DOHH2 (cell line): ENCODE measurements at regions not wholly inside any gene's neighbourhood (a gene's known extent, or its start where the extent isn't known, plus 50 kb on each side); places are given as distances from the start of the nearest gene placed in this dataset.

Experiments
- H3F3A ChIP-seq: fragments of 200-600 bp; sonication (generic), shearing (Covaris generic); 2 replicates; pipeline ENCODE4 v1.6.0; 2016; ENCODE audit warnings: antibody characterized with exemption, mild to moderate bottlenecking; ENCODE audit not compliant: control insufficient read depth, insufficient read depth
- H3K27ac ChIP-seq: fragments of 200-600 bp; sonication (generic); 2 replicates; pipeline ENCODE4 v1.5.1; 2014; ENCODE audit warnings: low read depth, mild to moderate bottlenecking, low read length, moderate library complexity
- H3K27me3 ChIP-seq: fragments of 200-600 bp; sonication (generic); 2 replicates; pipeline ENCODE4 v1.6.1; 2014; ENCODE audit warnings: mild to moderate bottlenecking, low read length, mixed read lengths; ENCODE audit not compliant: control insufficient read depth
- H3K36me3 ChIP-seq: fragments of 200-600 bp; sonication (generic); 2 replicates; pipeline ENCODE4 v1.6.1; 2014; ENCODE audit warnings: mild to moderate bottlenecking, low read length, moderate library complexity, mixed read lengths; ENCODE audit not compliant: control insufficient read depth
- H3K4me1 ChIP-seq: fragments of 200-600 bp; sonication (generic); 2 replicates; pipeline ENCODE4 v1.6.1; 2014; ENCODE audit warnings: mild to moderate bottlenecking, low read length, mixed read lengths; ENCODE audit not compliant: control insufficient read depth
- H3K4me2 ChIP-seq: fragments of 200-600 bp; sonication (generic); 2 replicates; pipeline ENCODE4 v1.6.0; 2014; ENCODE audit warnings: mild to moderate bottlenecking, low read length, moderate library complexity
- H3K4me3 ChIP-seq: fragments of 200-600 bp; sonication (generic); 2 replicates; pipeline ENCODE4 v1.5.1; 2014; ENCODE audit warnings: mild to moderate bottlenecking, low read length, mixed read lengths
- H3K79me2 ChIP-seq: fragments of 200-600 bp; sonication (generic); 2 replicates; pipeline ENCODE4 v1.6.1; 2014; ENCODE audit warnings: mild to moderate bottlenecking, low read length, mixed read lengths; ENCODE audit not compliant: control insufficient read depth
- H3K9me2 ChIP-seq: fragments of 200-600 bp; sonication (generic); replicated peaks from 2 replicates; pipeline ENCODE4 v1.6.1; 2014; ENCODE audit warnings: mild to moderate bottlenecking, low read length, mixed read lengths; ENCODE audit not compliant: control insufficient read depth
- H3K9me3 ChIP-seq: fragments of 200-600 bp; sonication (generic); 2 replicates; pipeline ENCODE4 v1.6.1; 2014; ENCODE audit warnings: antibody characterized with exemption, low read length, mixed read lengths; ENCODE audit not compliant: control insufficient read depth, insufficient read depth
- H4K20me1 ChIP-seq: fragments of 200-600 bp; sonication (generic); 2 replicates; pipeline ENCODE4 v1.6.0; 2014; ENCODE audit warnings: low read depth, mild to moderate bottlenecking, antibody characterized with exemption, low read length, moderate library complexity; ENCODE audit not compliant: control insufficient read depth, insufficient read depth
- EZH2phosphoT487 ChIP-seq: fragments of 200-600 bp; sonication (generic); IDR thresholded peaks from 2 replicates; pipeline ENCODE4 v1.6.1; 2017; ENCODE audit warnings: borderline replicate concordance, mild to moderate bottlenecking, antibody characterized with exemption, low read length, moderate library complexity, mixed read lengths
- TF ChIP-seq, protein P1 (sequence below): fragments of 200-600 bp; sonication (generic); IDR thresholded peaks from one replicate; pipeline ENCODE4 v1.5.1; 2014; ENCODE audit warnings: antibody characterized with exemption, mild to moderate bottlenecking, low read depth, low read length; ENCODE audit not compliant: poor library complexity, severe bottlenecking

DNA sequence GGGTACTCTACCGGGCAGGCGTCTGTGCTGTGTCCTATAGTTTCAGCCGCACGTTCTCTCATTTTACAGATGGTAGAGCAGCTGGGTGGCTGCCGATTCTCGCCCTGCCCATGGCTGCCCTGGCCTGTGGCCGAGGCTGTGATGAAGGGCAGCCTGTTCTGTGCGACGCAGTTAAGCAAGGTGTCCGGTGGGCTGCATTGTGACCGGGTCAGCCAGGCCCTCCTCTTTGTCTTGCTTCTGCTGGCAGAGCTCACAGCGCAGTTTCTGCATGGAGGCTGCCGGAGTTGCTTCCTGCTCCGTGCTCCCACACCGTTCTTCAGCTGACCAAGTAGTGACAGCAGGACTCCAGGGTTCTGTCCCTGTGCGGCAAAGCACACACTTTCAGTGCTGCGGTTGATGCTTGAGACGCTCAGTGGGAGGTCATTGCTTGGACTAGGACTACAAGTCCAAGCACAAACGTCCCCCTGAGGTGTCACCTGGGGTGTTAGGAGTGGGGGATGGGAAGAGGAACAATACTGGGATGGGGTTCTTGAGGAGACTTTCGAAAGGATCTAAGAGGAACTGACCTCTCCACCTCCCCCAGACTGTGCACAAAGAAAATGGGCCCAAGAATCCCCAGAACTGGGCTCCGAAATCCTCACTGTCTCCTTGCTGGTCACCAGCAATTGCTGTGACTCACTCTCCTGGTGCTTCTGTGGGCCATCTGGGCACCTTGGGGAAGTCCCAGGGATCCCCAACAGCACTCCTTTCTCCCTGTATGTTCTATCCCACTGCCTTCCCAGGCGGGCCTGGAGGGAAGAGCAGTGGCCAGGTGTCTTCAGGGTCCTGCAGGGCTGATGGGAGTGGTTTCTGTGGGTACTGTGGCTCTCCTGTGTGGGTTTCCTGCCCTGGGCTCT, 58.2 kb downstream of the GADD45G start:
- H4K20me1 ChIP-seq, result no peaks in the 10 kb centered on the region
- no peaks in the 10 kb centered on the region for H3K36me3 ChIP-seq
- H3K4me3 ChIP-seq, result no peak overlapping the region
- no peaks in the 10 kb centered on the region for H3K4me1 ChIP-seq
- no peaks in the 10 kb centered on the region for H3K79me2 ChIP-seq
- no peaks in the 10 kb centered on the region for H3K27me3 ChIP-seq
- H3K9me3 ChIP-seq, result no peaks in the 10 kb centered on the region
- no peaks in the 10 kb centered on the region for H3K9me2 ChIP-seq
- H3K27ac ChIP-seq, result no peak overlapping the region
- H3F3A ChIP-seq, result no peaks in the 10 kb centered on the region
- no peak overlapping the region for H3K4me2 ChIP-seq
- no peak for TF ChIP-seq EZH2phosphoT487
- TF ChIP-seq, protein P1, sequence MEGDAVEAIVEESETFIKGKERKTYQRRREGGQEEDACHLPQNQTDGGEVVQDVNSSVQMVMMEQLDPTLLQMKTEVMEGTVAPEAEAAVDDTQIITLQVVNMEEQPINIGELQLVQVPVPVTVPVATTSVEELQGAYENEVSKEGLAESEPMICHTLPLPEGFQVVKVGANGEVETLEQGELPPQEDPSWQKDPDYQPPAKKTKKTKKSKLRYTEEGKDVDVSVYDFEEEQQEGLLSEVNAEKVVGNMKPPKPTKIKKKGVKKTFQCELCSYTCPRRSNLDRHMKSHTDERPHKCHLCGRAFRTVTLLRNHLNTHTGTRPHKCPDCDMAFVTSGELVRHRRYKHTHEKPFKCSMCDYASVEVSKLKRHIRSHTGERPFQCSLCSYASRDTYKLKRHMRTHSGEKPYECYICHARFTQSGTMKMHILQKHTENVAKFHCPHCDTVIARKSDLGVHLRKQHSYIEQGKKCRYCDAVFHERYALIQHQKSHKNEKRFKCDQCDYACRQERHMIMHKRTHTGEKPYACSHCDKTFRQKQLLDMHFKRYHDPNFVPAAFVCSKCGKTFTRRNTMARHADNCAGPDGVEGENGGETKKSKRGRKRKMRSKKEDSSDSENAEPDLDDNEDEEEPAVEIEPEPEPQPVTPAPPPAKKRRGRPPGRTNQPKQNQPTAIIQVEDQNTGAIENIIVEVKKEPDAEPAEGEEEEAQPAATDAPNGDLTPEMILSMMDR, result no peak

DNA sequence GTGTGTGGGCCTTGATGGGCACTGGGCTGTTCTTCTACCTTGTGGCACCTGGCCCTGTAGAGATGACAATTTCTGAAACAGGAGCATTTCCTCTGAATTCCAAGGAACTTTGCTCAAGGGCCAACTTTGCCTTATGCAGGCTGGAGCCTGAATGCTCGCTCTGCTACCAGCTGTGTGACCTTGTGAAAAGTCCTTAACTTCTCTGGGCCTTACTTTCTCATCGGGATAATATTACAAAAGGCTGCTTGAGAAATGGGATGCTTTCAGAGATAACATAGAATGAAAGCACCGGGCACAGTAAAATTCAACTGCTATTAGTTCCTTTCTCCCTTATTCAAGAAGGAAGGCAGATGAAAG, 58.8 kb downstream of the GADD45G start:
- Histone ChIP-seq H3K4me1 (no peaks in the 10 kb centered on the region), H3K27ac (no peak overlapping the region), H3K27me3 (no peaks in the 10 kb centered on the region), H3K36me3 (no peaks in the 10 kb centered on the region), H4K20me1 (no peaks in the 10 kb centered on the region), H3F3A (no peaks in the 10 kb centered on the region), H3K4me3 (no peak overlapping the region), H3K9me2 (no peaks in the 10 kb centered on the region), H3K4me2 (no peak overlapping the region), H3K79me2 (no peaks in the 10 kb centered on the region), H3K9me3 (no peaks in the 10 kb centered on the region)
- TF ChIP-seq, protein P1, result no peak
- TF ChIP-seq EZH2phosphoT487, result no peak

DNA sequence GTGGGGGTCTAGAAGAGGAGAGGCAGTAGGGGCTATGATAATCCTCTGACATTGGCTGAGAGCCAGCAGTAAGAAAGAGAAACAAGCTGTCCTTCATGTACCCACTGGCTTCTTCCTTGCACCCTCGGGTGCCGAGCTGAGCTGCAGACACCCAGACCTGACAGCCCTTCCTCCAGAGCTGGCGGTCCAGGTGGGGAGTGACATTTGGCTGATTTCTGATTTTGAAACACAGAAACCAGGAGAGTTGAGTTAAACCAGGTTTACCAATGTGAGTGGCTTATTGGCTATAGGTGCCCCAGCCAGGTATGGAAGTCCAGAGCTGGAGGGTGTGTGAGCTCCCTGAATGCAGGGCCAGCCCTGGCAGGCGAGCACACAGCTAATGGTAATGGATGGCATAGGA, 59.2 kb downstream of the GADD45G start:
- H3K27ac ChIP-seq, result no peak overlapping the region
- no peaks in the 10 kb centered on the region for H3K9me3 ChIP-seq
- H3K4me1 ChIP-seq, result no peaks in the 10 kb centered on the region
- H3K36me3 ChIP-seq, result no peaks in the 10 kb centered on the region
- no peaks in the 10 kb centered on the region for H3F3A ChIP-seq
- H4K20me1 ChIP-seq, result no peaks in the 10 kb centered on the region
- no peaks in the 10 kb centered on the region for H3K27me3 ChIP-seq
- no peak overlapping the region for H3K4me2 ChIP-seq
- no peaks in the 10 kb centered on the region for H3K9me2 ChIP-seq
- no peaks in the 10 kb centered on the region for H3K79me2 ChIP-seq
- TF ChIP-seq EZH2phosphoT487, result no peak
- TF ChIP-seq, protein P1, result no peak
- no peak overlapping the region for H3K4me3 ChIP-seq
